Amniotic epithelial cell (primary cell): ENCODE measurements at regions not wholly inside any gene's neighbourhood (a gene's known extent, or its start where the extent isn't known, plus 50 kb on each side); places are given as distances from the start of the nearest gene placed in this dataset.

Experiments
- DNase-seq: peaks from one replicate; pipeline ENCODE4 v3.0.0-alpha.2; 2010; ENCODE audit warnings: low read depth

GRCh38 chr22:47663615-47664605 lies 901.5 kb downstream of the TBC1D22A start:
- DNase-seq = no peak

GRCh38 chr22:47659467-47660223 lies 897.2 kb downstream of the TBC1D22A start:
- no peak for DNase-seq

GRCh38 chr22:47658182-47658581 lies 895.7 kb downstream of the TBC1D22A start:
- DNase-seq = no peak

- DNase-seq = no peak
These were observed 894.8 kb downstream of the TBC1D22A start for GRCh38 chr22:47657224-47657623.

DNA sequence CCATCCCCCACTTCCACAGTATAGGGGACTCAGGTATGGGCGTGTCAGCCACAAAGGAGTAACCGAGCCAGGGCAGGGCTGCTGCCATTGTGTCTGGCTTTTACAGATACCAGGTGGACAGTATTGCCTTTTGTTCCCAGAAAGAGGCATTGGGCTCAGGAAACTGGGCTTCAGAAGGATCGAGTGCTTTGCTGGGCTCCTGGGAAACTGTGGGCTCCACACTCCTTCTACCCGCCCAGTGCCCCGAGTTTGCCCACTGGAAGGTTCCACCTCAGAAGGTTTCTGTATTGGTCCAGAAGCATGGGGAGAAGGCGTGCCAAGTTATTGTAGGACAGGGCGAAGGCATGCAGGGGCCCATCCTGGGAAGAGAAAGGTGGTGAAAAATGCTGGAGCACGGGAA lies 894.4 kb downstream of the TBC1D22A start:
- DNase-seq = no peak

- no peak for DNase-seq
These were observed 893.5 kb downstream of the TBC1D22A start for GRCh38 chr22:47655930-47656329.

- DNase-seq = no peak
These were observed 892.6 kb downstream of the TBC1D22A start for GRCh38 chr22:47654922-47655491.

GRCh38 chr22:47653921-47654320 lies 891.5 kb downstream of the TBC1D22A start:
- no peak for DNase-seq

GRCh38 chr22:47651216-47651987 lies 889.0 kb downstream of the TBC1D22A start:
- no peak for DNase-seq

- no peak for DNase-seq
These were observed 885.3 kb downstream of the TBC1D22A start for GRCh38 chr22:47647720-47648119.

GRCh38 chr22:47647181-47647580 lies 884.7 kb downstream of the TBC1D22A start:
- DNase-seq = no peak

DNA sequence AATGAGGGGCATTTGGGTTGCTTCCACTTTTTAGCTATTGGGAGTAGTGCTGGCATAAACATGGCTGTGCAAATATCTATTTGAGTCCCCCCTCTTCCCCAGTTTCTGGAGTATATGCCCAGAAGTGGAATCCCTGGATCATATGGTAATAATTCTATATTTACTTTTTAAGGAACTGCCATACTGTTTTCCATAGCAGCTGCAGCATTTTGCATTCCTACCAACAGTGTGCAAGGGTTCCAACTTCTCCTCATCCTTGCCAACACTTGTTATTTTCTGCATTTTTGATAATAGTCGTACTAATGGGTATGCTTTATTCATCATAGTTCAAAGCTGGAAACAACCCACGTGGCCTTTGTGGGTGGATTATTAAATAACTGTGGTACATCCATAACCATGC lies 883.5 kb downstream of the TBC1D22A start:
- no peak for DNase-seq

DNA sequence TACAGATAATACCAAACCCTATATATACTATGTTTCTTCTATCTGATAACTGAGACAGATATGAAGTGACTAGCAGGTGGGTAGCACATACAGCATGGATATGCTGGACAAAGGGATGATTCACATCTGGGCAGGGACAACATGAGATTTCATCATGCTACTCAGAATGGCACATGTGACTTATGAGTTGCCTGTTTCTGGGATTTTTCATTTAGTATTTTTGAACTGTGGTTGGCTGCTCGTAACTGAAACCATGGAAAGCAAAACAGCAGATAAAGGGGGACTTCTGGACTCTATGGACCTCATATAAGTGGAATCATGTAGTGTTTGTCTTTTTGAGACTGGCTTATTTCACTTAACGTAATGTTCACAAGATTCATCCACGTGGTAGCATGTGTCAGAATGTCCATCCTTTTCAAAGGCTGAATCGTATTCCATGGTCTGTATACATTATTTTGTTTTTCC lies 883.0 kb downstream of the TBC1D22A start:
- DNase-seq = no peak

- no peak for DNase-seq
These were observed 871.9 kb downstream of the TBC1D22A start for GRCh38 chr22:47634347-47634746.

DNA sequence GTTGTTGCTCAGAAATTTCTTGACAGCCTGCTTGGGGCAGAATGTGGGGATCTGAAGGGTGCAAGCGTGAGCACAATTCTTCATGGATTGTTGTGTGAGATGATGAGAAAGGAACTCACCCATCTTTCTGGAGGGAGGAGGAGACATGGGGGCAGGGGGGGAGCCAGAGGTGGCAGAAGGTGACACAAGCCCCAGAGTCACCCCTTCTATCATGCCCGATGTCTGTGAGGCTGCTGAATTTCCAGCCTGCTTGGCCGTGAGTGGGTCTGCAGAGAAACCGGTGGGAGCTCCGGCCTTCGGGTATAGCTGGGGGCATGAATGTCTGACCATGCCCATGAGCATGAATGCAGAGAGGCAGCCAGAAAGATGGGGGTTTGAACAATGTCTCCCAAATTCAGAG lies 870.7 kb downstream of the TBC1D22A start:
- no peak for DNase-seq

GRCh38 chr22:47632701-47633100 lies 870.3 kb downstream of the TBC1D22A start:
- no peak for DNase-seq

DNA sequence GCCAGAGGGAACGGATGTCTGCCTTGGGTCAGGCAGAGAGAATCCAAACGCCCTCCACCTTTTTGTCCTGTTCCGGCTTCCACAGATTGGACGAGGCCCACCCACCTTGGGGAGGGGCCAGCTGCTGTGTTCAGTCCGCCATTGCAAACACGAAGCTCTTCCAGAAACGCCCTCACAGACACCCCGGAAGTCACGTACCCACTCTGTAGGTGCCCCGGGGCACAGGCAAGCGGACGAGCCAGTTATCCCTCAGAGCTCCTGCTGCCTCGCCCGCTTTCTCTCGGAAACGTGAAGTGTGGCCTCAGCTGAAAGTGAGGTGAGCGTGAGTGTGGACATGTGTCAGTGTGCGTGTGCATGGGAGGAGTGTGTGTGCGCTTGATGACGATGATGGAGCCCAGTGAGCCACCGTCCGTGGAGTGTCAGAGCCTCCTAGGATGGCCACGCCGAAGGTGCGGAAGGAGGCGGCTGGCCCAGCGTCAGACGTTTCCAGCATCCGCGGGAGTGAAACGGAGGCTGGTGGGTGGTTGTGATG lies 869.2 kb downstream of the TBC1D22A start:
- DNase-seq = no peak

GRCh38 chr22:47630741-47631534 lies 868.5 kb downstream of the TBC1D22A start:
- DNase-seq = no peak

GRCh38 chr22:47629791-47630655 lies 867.6 kb downstream of the TBC1D22A start:
- DNase-seq = no peak

DNA sequence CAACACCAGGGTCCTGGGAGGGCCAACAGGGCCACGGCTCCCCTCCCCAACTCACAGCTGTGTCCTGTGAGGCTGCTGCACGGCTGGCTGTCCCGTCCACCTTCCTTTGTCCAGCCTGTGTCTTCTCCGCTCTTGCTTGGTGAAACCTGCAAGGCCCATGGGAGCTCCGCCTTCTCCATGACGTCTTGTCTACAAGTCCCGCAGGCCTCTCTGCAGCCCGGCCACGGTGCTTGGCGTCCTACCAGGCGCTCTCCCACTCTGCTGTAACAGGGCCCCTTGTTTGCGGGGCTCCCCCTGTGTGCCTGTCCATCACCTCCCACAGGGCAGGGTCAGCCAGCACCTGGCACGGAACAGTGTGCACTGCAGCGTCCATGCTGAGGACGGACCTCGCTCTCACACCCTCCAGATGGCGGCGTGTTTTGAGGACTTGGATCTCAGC lies 866.8 kb downstream of the TBC1D22A start:
- DNase-seq = no peak
